ENCODE measurements at regions not wholly inside any gene's neighbourhood (a gene's known extent, or its start where the extent isn't known, plus 50 kb on each side); places are given as distances from the start of the nearest gene placed in this dataset.

DNA sequence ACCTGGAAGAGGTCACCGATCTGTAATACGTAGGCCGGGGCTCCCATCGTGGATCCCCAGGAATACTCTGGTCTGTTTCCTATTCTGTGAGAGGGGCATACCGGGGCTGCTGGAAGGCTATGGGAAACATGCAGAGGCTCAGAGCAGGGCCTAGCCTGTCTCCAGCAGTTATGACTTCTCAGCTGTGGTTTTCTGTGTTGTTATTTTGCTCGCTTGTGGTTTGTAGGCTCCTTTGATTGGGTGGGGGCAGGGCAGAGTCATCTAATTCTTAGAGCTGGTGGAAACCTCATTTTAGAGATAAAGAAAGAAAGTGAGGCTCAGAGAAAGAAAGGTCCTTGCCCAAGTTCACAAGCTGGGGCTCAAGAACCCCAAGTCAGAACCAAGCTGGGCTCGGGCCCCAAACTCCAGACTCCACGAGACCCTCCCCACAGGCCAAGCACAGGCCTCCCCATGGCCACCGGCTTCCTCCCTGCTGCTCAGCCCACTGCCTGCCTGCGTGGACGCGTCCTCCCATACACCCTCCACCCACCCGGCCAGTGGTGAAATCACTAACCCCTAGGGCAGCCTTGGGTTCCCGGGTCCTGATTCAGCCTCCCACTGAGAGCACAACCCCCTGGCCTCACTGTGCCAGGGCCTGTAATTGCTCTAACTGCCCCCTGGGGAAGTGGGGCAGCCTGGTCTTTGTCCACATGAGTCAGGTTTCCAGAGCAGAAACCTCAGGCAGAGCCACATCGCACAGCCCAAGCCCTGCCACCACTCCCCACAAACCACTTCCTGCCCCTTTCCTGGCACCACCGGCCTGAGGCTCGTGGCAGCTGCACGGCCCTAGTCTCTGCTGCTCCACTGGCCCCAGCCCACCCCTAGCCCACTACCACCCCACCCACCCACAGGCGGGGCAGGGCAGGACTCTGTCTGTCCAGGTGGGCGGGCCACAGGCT lies 270.8 kb downstream of the UACA start:
- Histone ChIP-seq H3K4me3 (ENCODE audit: insufficient read depth, low read depth, low read length) (no peak overlapping the region), H3K36me3 (replicated peaks; ENCODE audit: control insufficient read depth, insufficient read depth, low read length) (no peaks in the 10 kb centered on the region), H3K27me3 (ENCODE audit: control insufficient read depth, insufficient read depth, low read length) (no peaks in the 10 kb centered on the region)
- no peak for DNase-seq

GRCh38 chr15:70491641-70492040 lies 271.7 kb downstream of the UACA start:
- H3K27me3 ChIP-seq (ENCODE audit: control insufficient read depth, insufficient read depth, low read length) = no peaks in the 10 kb centered on the region
- H3K36me3 ChIP-seq (replicated peaks; ENCODE audit: control insufficient read depth, insufficient read depth, low read length) = no peaks in the 10 kb centered on the region
- no peak overlapping the region for H3K4me3 ChIP-seq (ENCODE audit: insufficient read depth, low read depth, low read length)
- DNase-seq = no peak

- H3K27me3 ChIP-seq (ENCODE audit: control insufficient read depth, insufficient read depth, low read length) = no peaks in the 10 kb centered on the region
- H3K4me3 ChIP-seq (ENCODE audit: insufficient read depth, low read depth, low read length) = no peak overlapping the region
- no peak for DNase-seq
- H3K36me3 ChIP-seq (replicated peaks; ENCODE audit: control insufficient read depth, insufficient read depth, low read length) = no peaks in the 10 kb centered on the region
These were observed 272.1 kb downstream of the UACA start for GRCh38 chr15:70491201-70491621.

- Histone ChIP-seq H3K4me3 (ENCODE audit: insufficient read depth, low read depth, low read length) (no peak overlapping the region), H3K36me3 (replicated peaks; ENCODE audit: control insufficient read depth, insufficient read depth, low read length) (no peaks in the 10 kb centered on the region), H3K27me3 (ENCODE audit: control insufficient read depth, insufficient read depth, low read length) (no peaks in the 10 kb centered on the region)
- DNase-seq = no peak
These were observed 272.6 kb downstream of the UACA start for GRCh38 chr15:70490838-70491155.

DNA sequence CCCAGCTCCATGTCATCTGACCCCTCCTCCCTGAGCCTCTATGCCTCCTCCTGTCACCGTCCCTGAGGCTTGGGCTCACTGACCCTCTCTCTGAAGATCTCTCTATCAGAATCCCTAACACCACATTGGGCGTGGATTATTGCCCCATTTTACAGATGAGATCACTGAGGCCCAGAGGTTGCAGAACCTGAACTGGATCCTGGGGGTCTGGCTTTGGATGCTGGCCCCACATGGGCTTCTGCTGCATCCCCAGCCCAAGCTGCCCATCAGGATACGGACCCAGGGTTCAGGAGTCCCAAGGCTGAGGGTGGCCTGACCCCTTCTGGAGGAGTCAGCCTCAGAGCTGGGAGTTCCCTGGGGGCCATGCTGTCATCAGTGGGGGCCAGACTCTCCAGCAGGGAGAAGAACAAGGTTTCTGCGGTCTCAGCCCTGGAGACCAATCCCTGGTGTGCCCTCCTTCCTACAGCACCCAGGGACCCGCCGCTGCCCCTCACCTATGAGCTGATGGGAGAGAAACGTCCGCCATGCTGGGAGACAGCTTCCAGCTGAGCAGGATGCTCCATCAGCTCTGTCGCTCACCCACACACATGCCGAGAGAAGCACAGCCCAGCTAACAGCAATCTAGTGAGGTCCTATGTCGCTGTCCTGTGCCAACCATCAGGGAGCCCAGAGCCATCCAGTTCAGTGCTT lies 273.1 kb downstream of the UACA start:
- Histone ChIP-seq H3K27me3 (ENCODE audit: control insufficient read depth, insufficient read depth, low read length) (no peaks in the 10 kb centered on the region), H3K36me3 (replicated peaks; ENCODE audit: control insufficient read depth, insufficient read depth, low read length) (no peaks in the 10 kb centered on the region), H3K4me3 (ENCODE audit: insufficient read depth, low read depth, low read length) (no peak overlapping the region)
- no peak for DNase-seq

DNA sequence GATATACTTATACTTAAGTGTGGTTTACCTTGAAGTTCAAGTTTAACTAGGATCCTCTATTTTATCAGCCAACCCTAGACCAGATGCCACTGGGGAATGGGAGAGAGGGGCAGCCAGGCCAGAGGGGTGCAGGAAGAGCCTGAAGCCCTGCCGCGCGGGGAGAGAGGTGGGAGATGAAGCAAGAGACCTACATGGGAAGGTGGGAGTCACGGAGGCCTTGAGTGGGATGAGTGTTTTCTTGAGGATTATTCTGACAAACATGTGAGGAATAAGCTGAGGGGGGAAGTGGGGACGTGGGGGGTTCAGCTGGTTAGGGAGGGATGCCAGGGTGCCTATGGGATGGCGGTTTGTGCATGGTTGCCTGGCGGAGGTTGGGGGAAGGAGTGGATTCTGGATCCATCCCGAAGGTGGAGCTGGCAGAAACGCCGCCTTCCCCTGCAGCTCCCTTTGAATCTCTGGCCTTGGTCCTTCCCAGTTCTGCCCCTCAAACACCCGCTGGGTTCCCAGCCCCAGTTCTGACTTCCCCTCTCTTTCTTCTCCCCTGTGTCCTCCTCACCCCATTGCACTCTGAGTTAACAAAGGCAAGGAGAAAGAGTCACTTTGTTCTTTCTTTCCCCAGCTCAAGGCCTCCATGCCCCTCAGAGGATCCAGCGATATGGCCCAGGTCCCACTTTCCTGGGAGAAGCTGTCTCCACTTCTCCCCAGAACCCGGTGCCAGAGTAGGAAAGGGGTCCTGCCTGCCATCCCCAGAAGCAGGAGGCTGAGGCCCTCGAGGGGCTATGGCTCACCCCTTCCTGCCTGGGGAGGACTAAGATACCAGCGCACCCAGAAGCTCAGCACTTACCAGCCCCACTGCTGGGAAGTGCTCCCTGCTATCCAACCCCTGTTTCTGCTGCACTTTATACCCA lies 274.2 kb downstream of the UACA start:
- Histone ChIP-seq H3K27me3 (ENCODE audit: control insufficient read depth, insufficient read depth, low read length) (no peaks in the 10 kb centered on the region), H3K36me3 (replicated peaks; ENCODE audit: control insufficient read depth, insufficient read depth, low read length) (no peaks in the 10 kb centered on the region), H3K4me3 (ENCODE audit: insufficient read depth, low read depth, low read length) (no peak overlapping the region)
- no peak for DNase-seq

- Histone ChIP-seq H3K27me3 (ENCODE audit: control insufficient read depth, insufficient read depth, low read length) (no peaks in the 10 kb centered on the region), H3K36me3 (replicated peaks; ENCODE audit: control insufficient read depth, insufficient read depth, low read length) (no peaks in the 10 kb centered on the region), H3K4me3 (ENCODE audit: insufficient read depth, low read depth, low read length) (no peak overlapping the region)
- peak; percentile 93 for DNase-seq
These were observed 275.3 kb downstream of the UACA start for GRCh38 chr15:70488002-70488605.

DNA sequence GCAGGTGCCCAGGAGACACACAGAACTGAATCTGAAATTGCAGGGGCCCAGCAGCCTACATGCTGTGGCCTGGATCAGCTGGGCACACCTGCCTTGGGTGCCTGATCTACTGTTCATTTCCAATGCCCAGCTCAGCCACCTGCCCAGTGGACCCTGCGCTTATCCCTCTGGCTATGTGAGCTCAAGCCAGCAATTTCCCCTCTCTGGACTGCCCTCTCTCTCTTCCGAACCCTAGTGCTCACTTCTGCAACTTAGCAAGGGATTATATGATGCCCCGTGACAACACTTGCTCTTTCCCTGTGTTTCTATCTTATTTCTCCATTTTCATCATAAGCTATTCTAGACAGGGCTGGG lies 276.0 kb downstream of the UACA start:
- H3K36me3 ChIP-seq (replicated peaks; ENCODE audit: control insufficient read depth, insufficient read depth, low read length) = no peaks in the 10 kb centered on the region
- no peak overlapping the region for H3K4me3 ChIP-seq (ENCODE audit: insufficient read depth, low read depth, low read length)
- no peaks in the 10 kb centered on the region for H3K27me3 ChIP-seq (ENCODE audit: control insufficient read depth, insufficient read depth, low read length)
- no peak for DNase-seq

DNA sequence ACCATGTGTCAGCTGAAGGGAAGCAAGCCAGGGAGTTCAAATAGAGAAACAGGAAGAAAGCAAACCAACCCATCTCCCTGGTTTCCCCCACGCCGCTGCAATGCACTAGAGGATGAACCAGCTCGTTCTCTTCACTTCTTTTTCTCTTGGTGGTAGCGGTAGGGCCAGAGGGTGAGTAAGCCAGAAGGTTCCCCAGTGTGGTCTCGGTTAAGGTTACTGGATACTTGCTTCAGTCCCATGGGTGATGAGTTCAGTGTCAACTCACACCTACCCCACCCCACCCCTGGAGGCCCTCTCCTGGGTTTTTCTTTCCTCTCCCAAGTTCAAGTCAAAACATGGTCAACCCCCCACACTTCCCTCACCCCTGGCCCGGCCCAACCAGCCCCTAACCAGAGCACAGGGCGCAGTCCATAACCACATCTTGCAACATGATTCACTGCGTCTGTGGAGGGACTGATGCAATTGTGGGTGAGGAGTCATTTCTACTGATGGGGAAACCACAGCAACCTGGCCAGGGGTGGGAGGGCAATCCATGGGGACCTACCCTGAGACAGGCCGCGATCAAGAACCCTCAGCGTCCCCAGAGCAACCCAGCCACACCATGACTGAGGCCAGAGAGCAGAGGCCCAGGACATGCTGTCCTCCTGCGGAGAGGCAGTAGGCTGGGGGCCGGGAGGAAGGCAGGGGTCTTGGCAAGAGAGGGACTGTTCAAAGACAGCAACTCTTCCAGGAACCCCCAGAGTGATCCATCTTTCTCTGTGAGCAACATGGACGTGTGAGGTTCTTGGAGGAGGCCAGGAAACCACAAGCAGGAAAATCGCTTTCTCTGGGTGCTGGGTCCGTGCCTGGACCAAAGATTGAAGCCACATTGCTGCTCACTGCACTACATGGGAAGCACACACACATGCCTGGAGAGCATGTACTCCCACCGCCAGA lies 276.6 kb downstream of the UACA start:
- no peaks in the 10 kb centered on the region for H3K36me3 ChIP-seq (replicated peaks; ENCODE audit: control insufficient read depth, insufficient read depth, low read length)
- H3K4me3 ChIP-seq (ENCODE audit: insufficient read depth, low read depth, low read length) = no peak overlapping the region
- no peaks in the 10 kb centered on the region for H3K27me3 ChIP-seq (ENCODE audit: control insufficient read depth, insufficient read depth, low read length)
- DNase-seq = no peak

- no peak overlapping the region for H3K4me3 ChIP-seq (ENCODE audit: insufficient read depth, low read depth, low read length)
- DNase-seq = no peak
- H3K27me3 ChIP-seq (ENCODE audit: control insufficient read depth, insufficient read depth, low read length) = no peaks in the 10 kb centered on the region
- no peaks in the 10 kb centered on the region for H3K36me3 ChIP-seq (replicated peaks; ENCODE audit: control insufficient read depth, insufficient read depth, low read length)
These were observed 277.3 kb downstream of the UACA start for GRCh38 chr15:70486012-70486411.

DNA sequence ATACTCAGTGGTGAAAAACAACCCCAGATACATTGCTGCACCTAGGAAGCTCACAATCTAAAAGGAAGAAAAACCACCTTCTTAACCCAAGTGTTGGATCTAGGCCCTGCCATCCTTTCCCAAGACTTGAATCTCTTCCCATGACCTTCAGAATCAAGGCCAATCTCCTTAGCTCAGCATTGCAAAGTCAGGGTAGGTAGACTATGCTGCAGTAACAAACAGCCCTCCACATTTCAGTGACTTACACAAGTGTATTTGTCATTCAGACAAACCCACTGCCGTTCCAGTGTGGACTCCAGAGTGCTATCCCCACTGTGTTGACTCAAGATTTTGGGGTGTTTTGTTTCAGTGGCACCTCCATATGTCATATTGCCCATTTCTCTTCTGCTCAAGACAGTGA lies 278.4 kb downstream of the UACA start:
- no peak for DNase-seq
- Histone ChIP-seq H3K27me3 (ENCODE audit: control insufficient read depth, insufficient read depth, low read length) (no peaks in the 10 kb centered on the region), H3K4me3 (ENCODE audit: insufficient read depth, low read depth, low read length) (no peak overlapping the region), H3K36me3 (replicated peaks; ENCODE audit: control insufficient read depth, insufficient read depth, low read length) (no peaks in the 10 kb centered on the region)

DNA sequence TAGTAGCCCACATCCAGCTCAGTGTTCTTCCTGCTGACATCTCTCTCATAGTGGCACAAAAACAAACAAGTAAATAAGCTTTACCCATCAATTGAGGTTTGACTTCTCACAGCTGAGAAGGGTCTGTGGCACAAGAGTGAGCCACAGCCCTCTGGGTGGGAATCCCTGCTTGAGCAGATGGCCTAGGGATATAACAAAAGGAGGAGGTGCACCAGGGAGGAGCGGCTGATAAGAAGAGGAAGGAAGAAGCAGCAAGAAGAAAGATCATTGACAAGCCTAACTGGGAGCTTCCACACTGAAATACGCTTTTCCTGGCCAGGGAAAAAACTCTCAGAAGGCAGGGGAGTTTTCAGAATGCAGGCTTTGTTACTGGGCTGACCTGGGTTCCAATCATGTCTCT lies 279.8 kb downstream of the UACA start:
- no peak for DNase-seq
- no peaks in the 10 kb centered on the region for H3K36me3 ChIP-seq (replicated peaks; ENCODE audit: control insufficient read depth, insufficient read depth, low read length)
- no peak overlapping the region for H3K4me3 ChIP-seq (ENCODE audit: insufficient read depth, low read depth, low read length)
- no peaks in the 10 kb centered on the region for H3K27me3 ChIP-seq (ENCODE audit: control insufficient read depth, insufficient read depth, low read length)

- H3K4me3 ChIP-seq (ENCODE audit: insufficient read depth, low read depth, low read length) = no peak overlapping the region
- no peak for DNase-seq
- H3K36me3 ChIP-seq (replicated peaks; ENCODE audit: control insufficient read depth, insufficient read depth, low read length) = no peaks in the 10 kb centered on the region
- no peaks in the 10 kb centered on the region for H3K27me3 ChIP-seq (ENCODE audit: control insufficient read depth, insufficient read depth, low read length)
These were observed 283.0 kb downstream of the UACA start for GRCh38 chr15:70480196-70480856.

Measured in H7 (cell line).